NCI-H748 (cell line): ENCODE measurements at regions not wholly inside any gene's neighbourhood (a gene's known extent, or its start where the extent isn't known, plus 50 kb on each side); places are given as distances from the start of the nearest gene placed in this dataset.

Experiments
- DNase-seq: peaks from one replicate; lab custom pipeline; 2025; ENCODE audit not compliant: unreplicated experiment; lab: John Stamatoyannopoulos, UW

DNA sequence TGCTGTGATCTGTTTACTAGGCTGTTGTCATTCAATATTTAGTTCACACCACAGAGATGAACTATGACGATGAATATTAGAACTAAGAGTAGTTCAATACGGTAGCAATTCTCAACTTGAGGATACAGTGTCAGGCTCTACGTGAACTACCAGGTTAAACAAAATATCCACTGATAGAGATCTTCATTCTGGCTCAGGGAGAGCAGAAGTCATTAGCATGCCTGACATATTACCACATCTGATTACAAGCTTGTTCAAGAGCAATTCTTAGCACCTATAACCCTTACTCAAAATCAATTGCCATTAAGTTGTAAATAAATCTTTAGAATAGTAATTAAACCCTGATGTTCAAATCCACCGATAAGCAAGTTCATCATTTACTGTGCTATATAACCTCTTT lies 207.2 kb downstream of the CHRM3 start:
- no peak for DNase-seq

DNA sequence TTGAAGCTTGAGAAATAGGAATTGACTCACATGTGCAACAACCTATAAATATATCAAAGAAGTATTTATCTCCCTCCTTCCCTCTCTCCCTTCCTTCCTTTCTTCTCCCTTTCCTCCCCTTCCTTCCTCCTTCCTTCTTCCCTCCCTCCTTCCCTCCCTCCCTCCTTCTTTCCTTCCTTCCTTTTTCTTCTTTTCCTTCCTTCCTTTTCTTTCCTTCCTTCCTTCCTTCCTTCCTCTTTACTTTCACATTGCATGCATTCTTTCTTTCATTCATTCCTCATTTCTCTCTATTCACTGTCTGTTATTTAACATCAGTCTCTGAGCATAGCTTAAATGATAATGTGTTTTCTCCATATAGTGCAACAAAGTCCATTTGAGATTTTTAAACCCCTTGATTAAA lies 214.2 kb downstream of the CHRM3 start:
- no peak for DNase-seq

DNA sequence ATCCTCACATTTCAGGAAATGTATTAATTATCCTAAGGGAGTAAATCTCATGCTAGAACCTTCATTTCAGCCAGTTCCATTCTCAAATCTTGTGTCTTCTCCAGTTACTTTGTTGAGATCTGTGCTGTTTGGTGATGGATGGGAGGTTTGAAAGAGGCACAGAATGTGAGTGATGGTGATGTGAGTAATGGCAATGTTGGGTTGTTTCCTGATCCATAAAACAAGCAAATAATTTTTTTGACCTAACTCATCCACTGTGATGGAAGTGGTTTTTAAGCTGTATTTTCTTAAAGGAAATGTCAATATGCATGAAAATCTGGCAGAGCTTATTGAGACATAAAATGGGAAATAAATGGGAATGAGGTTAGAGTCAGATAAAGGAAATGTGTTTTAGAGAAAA lies 214.7 kb downstream of the CHRM3 start:
- DNase-seq, result no peak

DNA sequence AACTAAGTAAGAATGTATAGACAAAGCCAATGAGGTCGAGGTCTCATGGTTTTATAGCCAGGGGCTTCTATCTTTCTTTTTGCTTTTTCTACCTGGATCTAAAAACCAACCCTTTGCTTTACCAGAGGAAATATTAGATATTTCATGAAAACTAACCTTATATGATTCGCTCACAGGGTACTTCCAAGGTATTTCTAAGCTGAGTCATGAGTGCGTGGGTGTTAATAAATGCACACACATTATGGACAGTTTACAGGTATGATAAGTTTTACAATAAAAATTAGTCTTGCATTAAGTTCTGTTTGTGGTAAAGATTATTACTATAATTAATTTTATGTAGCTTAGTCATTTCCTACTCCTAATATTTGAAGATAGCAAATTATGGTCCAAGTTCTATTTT lies 217.2 kb downstream of the CHRM3 start:
- DNase-seq, result no peak

DNA sequence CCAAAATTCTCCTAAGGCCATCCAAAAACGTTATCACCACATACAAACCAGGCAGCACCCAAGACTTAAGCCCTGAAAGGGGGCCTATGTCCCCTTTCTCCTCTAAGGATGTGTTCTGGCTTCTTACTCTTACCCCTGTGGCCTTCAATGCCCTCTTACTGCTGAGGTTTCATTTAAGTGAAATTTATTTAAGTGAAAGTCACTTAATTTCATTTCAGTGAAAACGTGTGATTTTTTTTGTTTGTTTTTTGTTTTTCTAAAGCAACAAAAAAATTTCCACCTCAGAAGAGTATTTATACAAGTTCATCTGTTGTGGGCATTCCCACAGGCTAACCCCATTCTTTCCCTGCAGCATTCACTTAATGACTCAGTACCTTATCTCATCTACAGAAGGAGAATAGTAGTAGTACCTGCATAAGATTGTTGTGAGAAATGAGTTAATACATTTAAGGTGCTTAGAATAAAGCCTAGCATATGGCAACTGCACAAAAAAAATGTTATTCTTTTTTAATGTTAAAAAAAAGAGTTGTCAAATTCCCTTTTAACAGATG lies 220.6 kb downstream of the CHRM3 start:
- DNase-seq, result no peak

DNA sequence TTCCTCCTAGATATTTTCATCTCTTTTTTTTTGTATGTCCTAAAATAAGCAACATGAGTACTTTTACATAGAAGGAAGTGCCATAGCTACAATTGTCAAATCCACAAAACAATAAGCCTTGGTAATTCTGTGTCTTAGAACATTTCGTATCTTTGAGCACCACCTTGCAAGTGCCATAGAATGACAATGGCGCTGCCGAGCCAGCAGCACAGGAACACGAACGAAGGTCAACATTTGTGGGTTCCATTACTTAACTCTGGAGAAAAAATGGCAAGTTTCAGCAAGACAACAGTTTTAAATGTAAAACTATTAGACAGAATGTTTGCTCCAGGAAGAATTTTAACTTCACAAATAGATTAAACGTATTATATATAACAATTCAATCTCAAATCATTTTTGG lies 222.1 kb downstream of the CHRM3 start:
- DNase-seq, result no peak

DNA sequence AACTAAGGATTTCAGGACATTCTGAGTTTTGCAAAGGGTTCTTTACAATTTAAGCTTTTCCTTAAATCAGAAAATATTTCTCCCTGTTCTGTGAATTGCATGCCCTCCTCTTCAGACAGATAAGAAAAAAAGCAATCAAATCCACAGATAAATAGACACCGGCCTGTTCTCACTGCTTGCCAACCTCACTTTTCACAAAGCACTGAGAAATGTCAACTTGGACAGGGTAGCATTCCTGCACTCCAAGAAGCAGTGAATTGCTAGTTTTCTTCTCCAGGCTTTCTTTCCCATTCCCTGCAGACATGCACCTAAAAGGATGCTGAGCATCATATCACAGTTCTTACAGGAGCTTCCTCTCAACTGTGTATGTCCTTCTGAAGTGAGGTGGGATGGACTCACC lies 226.0 kb downstream of the CHRM3 start:
- DNase-seq, result no peak

DNA sequence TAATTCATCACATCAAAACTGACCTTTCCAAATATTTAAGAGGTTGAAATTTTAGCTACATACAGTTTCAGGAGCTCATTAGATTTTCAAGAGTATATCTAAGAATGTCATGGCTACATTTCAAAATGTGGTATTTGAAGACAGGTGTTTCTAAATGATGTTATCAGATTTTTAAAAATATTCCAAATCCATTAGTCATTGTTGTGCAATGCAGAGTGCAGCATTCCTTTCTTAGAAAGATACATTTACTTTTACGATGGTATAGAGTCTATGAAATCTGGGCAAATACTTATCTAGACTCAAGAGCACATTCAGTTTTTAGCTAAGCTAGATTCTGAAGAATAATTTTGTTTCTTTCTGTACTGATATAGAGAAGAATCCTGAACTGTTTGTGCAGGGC lies 230.3 kb downstream of the CHRM3 start:
- no peak for DNase-seq

DNA sequence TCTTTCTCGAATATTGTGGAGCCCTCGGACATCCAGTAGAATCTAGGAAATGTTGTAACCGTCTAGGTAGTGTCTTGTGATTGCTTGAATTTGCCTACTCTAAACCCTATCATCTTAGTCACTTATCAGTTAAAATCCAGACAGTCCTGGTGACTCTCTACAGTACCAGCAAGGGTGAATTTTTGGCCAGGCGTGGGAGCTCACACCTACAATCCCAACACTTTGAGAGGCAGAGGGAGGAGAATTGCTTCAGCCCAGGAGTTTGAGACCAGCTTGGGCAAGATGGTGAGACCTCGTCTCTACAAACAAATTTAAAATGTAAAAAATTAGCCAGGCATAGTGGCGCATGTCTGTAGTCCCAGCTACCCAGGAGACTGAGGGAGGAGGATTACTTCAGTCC lies 230.9 kb downstream of the CHRM3 start:
- DNase-seq, result no peak

DNA sequence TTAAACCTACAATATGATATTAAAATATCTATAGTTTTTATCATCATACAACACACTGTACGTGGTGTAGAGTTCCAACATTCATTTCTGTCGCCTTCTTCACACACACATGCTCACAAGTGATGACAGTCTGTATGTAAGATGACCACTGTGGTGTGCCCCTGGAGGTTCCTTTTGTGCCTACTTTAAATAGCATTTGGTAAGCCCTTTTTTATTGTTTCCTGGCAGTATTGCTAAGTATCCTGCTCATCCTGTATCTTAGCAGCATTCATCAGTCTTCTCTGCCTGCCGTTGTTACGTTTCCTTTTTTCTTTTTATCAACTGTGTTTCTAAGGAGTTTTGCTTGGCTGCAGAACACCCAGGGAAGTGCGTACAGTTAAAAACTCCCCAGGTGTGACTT lies 231.4 kb downstream of the CHRM3 start:
- DNase-seq, result no peak

DNA sequence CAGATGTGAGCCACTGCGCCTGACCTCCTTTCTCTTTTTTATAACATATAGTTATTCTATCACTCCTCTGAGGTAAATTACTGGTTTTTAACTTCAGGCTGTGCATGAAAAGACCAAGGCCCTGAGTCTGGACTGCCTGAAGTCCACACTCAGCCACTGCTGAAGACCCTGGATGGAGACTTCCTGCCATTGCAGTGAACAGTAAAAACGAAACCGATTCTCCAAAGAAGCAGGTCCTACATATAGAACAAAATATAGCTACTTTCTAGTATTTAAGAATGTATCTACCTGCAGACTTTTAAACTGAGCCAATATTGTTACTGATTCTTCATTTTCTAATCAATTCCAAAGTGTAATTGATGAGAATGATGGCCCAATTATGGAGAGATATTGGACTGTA lies 232.8 kb downstream of the CHRM3 start:
- no peak for DNase-seq

DNA sequence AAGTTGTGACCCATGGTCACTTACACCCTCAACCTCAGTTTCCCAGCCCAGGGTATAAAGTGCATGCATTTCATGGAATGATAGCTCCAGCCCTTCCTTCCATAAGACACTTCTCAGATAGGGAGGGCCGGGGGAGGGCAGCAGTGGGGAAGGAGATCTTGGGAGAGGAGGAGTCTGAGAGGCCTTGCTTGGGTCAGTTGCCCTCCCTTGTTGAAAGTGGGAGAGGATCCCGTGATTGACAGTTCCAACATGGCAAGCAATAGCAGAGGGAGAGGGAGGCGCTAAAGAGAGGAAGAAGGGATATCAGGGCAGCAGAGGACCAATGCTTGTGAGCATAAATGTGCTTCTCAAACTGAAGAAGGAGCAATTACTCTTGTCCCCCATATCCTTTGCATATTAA lies 244.4 kb downstream of the CHRM3 start:
- DNase-seq, result no peak

DNA sequence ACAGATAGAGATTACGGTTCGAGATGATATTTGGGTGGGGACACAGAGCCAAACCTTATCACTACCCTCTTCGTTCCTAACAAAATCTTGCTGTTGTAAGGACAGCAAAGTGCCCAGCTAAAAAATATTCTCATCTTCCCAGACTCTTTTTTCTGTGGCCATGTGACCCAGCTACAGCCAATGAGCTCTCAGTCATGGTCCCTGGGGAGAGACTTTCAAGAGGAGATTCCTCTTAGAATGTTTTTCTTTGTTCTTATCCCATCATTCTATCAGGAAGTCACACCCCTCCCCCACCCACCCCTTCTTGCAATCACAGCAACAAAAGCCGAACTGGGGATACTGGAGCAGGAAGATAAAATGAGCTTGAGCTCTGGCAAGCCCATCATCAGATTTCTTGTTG lies 247.1 kb downstream of the CHRM3 start:
- DNase-seq, result no peak

DNA sequence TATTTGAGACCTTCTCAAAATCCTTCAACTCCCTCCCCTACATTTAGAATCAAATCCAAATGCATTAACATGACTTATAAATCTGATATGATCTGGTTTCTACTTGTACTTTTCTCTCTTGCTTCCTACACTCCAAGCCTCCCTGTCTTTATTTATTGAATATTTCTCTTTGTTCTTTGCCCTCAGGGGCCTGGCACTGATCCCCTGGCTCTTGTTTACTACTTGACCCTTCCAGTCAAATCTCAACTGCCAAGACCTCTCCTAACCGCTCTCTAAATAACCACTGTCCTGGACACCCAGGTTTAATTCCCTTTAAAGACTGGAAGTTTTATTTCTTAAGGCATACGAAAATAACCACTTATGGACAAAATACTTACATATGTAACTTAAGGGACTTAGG lies 248.9 kb downstream of the CHRM3 start:
- DNase-seq, result no peak

DNA sequence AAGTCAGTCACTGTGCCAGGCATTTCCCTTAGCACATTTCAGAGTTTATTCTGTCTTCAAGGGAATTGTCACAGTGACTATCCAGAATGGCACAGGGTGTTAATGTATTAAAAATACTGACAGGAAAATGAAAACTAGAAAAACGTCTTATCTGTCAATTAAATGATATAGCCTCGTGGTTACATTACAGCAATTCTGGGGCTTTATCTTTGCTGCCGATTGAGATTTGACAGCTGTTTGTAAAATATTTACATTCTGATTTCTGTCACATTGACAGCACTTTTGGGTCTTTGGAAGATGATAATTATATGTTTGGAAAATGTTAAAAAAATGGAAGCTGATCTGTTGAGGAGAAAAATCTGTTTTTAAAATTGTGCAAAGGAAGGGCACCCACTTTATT lies 250.0 kb downstream of the CHRM3 start:
- DNase-seq, result no peak

DNA sequence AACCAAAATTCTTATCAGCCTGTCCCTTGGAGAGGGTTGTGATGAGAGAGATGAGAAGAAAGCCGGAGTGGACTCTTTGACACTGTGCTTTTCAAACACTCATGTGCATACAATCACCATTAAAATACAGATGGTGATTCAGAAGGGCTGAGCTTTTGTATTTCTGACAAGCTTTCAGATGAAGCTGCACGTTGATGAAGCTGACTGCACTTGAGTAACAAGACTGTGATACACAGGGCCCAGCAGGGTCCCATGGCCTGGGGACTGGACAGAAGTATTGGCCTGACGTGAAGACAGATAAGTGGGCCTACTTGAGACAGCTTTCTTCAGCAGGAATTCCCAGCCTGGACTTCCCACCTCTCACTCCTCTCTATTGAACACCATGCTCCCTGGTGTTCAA lies 258.2 kb downstream of the CHRM3 start:
- DNase-seq, result no peak

DNA sequence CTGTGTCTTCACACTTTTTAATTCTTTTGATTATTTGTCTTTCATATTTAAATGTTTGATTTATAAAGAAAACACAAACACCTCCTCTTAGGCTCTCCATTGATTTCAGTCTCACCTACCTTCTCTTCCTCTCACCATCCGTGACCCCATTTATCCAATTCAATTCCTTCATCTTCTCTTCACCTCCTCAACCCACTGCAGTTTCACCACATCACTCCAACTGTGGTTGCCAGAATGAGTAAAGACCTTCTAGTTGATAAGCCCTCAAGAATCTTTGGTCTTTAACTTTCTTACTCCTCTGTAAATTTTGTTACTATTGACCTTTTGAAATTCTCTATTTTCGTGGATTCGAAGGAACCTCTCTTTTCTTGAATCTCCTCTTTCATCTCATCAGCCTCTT lies 260.7 kb downstream of the CHRM3 start:
- DNase-seq, result no peak

DNA sequence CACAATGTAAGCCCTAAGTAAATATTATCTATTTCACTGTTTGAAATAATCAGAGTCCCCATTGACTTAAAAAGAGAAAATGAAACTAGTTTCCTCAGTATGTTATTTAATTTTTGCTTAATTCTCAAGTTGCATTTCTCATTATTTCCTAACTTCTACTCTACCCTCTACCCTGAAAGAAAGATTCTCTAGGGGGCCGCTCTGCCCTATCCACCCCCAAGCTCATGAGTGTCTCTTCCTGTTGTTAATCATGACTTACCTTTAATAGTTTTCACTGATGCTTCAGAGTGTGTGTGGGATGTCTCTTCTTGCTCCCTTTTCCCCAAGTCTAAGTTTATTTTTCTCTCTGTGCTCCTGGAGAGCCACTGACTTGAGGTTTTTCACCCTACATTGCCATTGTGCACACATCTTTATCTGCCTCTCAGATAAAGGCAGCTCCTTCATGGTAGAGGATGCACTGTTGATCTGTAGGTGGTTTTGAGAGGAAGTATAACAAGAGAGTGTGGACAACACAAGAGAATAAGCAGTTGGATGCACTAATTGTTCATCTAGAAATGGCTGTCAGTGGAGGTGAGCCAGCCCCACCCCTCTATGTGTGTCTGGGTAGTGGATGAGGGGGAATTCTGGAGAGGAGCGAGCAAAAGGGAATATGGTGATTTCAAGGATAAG lies 261.7 kb downstream of the CHRM3 start:
- no peak for DNase-seq

DNA sequence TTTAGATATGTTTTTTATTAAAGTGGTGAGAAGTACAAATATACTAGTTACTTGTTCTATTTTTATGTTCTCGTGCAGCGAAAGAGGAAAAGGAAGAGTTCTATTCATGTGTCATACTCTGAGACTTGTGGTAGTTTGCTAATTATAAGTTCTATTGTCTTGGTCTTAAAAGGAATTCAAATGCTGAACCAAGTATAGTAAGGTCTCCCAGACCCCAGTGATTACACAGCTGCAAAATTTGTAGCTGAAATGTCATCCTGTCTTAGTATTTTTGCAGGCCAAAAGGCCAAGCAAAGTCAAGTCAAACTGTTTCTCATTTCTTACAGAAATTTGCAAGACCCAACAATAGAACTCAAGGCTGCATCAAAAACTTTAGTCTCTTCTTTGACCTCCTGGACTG lies 268.7 kb downstream of the CHRM3 start:
- no peak for DNase-seq

DNA sequence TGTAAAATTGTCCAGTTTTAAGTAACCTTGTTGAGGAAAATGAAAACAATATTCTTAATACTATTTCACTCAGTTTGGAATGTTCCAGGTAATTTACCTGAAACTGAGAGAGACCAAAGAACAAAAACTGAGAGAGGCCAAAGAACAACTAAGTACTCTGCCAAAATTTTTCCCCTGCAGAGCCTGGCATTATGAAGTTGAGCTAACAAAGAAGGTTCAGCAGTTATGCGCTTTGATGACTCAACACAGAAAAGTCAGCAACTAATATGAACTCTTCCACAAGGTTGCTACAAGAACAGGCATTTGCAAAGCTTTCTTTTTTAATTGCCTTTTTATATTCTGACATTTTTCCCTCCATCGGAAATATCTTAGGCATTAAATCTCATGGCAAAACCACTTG lies 270.9 kb downstream of the CHRM3 start:
- DNase-seq, result no peak

DNA sequence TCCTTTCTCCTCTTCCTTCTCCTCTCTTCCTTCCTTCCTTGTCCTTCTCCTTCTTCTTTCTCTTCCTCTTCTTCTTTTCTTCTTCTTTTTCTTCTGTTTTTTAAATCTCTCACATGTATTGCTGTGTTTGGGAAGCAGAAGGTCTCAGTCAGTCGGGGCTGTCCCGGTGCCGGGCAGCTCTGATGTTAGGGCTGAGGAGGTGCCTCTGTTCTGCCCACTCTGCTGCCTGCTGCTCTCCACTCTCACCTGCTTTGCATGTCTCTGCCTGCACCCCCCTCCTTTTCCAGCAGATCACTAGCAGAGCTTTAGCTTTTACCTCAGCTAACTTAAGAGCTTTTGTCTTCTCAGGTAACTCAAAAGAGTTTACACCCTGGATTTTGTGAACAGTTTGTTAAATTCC lies 276.6 kb downstream of the CHRM3 start:
- no peak for DNase-seq

DNA sequence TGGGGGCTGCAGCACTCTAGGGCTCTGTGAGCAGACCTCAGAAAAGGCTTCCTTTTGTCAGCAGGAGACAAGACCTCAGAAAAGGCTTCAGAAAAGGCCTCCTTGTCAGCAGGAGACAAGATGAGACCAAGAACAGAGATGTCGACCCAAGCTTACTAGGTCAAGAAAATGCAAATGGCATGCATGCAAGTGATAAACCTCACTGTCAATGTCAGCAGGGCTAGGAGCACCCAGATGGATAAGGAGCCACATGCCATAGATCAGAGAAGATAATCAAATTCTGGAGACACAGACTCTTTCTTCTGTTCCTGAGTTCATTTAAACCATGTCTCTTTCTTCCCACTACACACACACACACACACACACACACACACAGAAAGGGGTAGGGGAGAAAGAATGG lies 285.9 kb downstream of the CHRM3 start:
- no peak for DNase-seq

DNA sequence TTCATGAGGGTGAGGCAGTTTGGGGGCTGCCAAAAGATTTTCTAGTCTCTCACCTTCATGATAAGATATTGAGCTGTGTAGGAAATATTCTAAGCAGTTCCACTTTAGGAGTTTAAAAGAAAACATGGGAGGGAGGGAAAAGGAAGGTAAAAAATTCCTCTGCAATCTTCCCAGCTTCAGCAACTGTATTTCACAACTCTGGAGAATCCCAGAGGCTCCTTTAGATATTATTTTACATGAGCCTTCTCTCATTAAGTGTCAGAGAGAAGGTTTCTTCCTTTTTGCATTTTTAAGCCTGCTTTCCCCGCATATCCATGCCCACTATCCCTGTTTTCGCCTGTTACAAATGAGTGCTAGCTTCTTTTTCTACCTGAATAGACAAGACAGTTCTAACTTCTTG lies 289.4 kb downstream of the CHRM3 start:
- DNase-seq, result no peak
